ENCODE measurements at regions not wholly inside any gene's neighbourhood (a gene's known extent, or its start where the extent isn't known, plus 50 kb on each side); places are given as distances from the start of the nearest gene placed in this dataset.

GRCh38 chr6:87920245-87920644 is 127.4 kb upstream of the SPACA1 start:
- no peaks in the 10 kb centered on the region for H3K36me3 ChIP-seq (ENCODE audit: insufficient read depth, low read length)
- no peaks in the 10 kb centered on the region for H3K79me2 ChIP-seq (replicated peaks; ENCODE audit: insufficient read depth, low read length)
- no peak overlapping the region for H3K4me3 ChIP-seq (ENCODE audit: low read length)
- H4K20me1 ChIP-seq (ENCODE audit: insufficient read depth): no peaks in the 10 kb centered on the region
- H2AFZ ChIP-seq (ENCODE audit: low read depth, low read length): no peak overlapping the region
- H3K9ac ChIP-seq (ENCODE audit: low read length): no peak overlapping the region
- H3K9me2 ChIP-seq (ENCODE audit: insufficient read depth, low read length): no peaks in the 10 kb centered on the region
- no peak overlapping the region for H3K27ac ChIP-seq (ENCODE audit: low read length)
- TF ChIP-seq CTCF (IDR thresholded peaks at IDR 0.05; ENCODE audit: poor library complexity, severe bottlenecking) (no peak), TAF1 (IDR thresholded peaks at IDR 0.05; ENCODE audit: low read depth) (no peak), EZH2 (IDR thresholded peaks at IDR 0.05; ENCODE audit: borderline replicate concordance, insufficient read depth, low read length, poor library complexity, severe bottlenecking) (no peak), POLR2AphosphoS5 (IDR thresholded peaks at IDR 0.05) (no peak), EP300 (conservative IDR thresholded peaks at IDR 0.05; ENCODE audit: poor library complexity, severe bottlenecking) (no peak), RAD21 (conservative IDR thresholded peaks at IDR 0.05) (no peak), SMC3 (conservative IDR thresholded peaks at IDR 0.05; ENCODE audit: poor library complexity) (no peak), MXI1 (conservative IDR thresholded peaks at IDR 0.05; ENCODE audit: poor library complexity, severe bottlenecking) (no peak)
- TF ChIP-seq, protein P1, sequence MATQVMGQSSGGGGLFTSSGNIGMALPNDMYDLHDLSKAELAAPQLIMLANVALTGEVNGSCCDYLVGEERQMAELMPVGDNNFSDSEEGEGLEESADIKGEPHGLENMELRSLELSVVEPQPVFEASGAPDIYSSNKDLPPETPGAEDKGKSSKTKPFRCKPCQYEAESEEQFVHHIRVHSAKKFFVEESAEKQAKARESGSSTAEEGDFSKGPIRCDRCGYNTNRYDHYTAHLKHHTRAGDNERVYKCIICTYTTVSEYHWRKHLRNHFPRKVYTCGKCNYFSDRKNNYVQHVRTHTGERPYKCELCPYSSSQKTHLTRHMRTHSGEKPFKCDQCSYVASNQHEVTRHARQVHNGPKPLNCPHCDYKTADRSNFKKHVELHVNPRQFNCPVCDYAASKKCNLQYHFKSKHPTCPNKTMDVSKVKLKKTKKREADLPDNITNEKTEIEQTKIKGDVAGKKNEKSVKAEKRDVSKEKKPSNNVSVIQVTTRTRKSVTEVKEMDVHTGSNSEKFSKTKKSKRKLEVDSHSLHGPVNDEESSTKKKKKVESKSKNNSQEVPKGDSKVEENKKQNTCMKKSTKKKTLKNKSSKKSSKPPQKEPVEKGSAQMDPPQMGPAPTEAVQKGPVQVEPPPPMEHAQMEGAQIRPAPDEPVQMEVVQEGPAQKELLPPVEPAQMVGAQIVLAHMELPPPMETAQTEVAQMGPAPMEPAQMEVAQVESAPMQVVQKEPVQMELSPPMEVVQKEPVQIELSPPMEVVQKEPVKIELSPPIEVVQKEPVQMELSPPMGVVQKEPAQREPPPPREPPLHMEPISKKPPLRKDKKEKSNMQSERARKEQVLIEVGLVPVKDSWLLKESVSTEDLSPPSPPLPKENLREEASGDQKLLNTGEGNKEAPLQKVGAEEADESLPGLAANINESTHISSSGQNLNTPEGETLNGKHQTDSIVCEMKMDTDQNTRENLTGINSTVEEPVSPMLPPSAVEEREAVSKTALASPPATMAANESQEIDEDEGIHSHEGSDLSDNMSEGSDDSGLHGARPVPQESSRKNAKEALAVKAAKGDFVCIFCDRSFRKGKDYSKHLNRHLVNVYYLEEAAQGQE (IDR thresholded peaks at IDR 0.05; ENCODE audit: borderline replicate concordance): no peak
- H3F3A ChIP-seq (ENCODE audit: insufficient read depth, low read length, poor library complexity, severe bottlenecking): no peaks in the 10 kb centered on the region
- H3K9me3 ChIP-seq (ENCODE audit: low read length): no peaks in the 10 kb centered on the region
- H3K27me3 ChIP-seq (ENCODE audit: insufficient read depth, low read depth, low read length): no peaks in the 10 kb centered on the region
- H3K4me2 ChIP-seq (ENCODE audit: low read length): no peak overlapping the region

DNA sequence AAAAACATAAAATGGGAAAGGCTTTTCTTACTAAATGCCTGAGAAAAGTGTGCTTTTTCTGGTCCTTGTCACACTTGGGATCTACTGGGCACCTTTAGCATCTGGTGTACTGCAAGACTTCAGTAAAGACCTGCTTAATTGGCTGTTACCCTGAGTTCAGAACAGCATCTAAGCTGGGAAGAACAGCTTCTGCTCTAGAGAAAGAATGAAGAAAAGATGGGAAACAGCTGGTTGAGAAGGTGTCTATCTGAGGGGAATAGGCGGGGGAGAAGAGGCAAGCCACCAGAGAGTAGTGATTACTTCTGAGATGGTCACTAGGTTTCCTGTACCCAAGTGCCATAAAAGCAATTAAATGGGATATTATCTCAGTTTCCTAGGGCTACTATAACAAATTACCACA is 128.2 kb upstream of the SPACA1 start:
- Histone ChIP-seq H2AFZ (ENCODE audit: low read depth, low read length) (no peak overlapping the region), H3K4me3 (ENCODE audit: low read length) (no peak overlapping the region), H3K27ac (ENCODE audit: low read length) (no peak overlapping the region), H4K20me1 (ENCODE audit: insufficient read depth) (no peaks in the 10 kb centered on the region), H3K79me2 (replicated peaks; ENCODE audit: insufficient read depth, low read length) (no peaks in the 10 kb centered on the region), H3K4me2 (ENCODE audit: low read length) (no peak overlapping the region), H3K36me3 (ENCODE audit: insufficient read depth, low read length) (no peaks in the 10 kb centered on the region), H3K9me3 (ENCODE audit: low read length) (no peaks in the 10 kb centered on the region), H3K9me2 (ENCODE audit: insufficient read depth, low read length) (no peaks in the 10 kb centered on the region), H3K27me3 (ENCODE audit: insufficient read depth, low read depth, low read length) (no peaks in the 10 kb centered on the region), H3K9ac (ENCODE audit: low read length) (no peak overlapping the region), H3F3A (ENCODE audit: insufficient read depth, low read length, poor library complexity, severe bottlenecking) (no peaks in the 10 kb centered on the region)
- TF ChIP-seq EP300 (conservative IDR thresholded peaks at IDR 0.05; ENCODE audit: poor library complexity, severe bottlenecking) (no peak), MXI1 (conservative IDR thresholded peaks at IDR 0.05; ENCODE audit: poor library complexity, severe bottlenecking) (no peak), SMC3 (conservative IDR thresholded peaks at IDR 0.05; ENCODE audit: poor library complexity) (no peak), CTCF (IDR thresholded peaks at IDR 0.05; ENCODE audit: poor library complexity, severe bottlenecking) (no peak), POLR2AphosphoS5 (IDR thresholded peaks at IDR 0.05) (no peak), RAD21 (conservative IDR thresholded peaks at IDR 0.05) (no peak), TAF1 (IDR thresholded peaks at IDR 0.05; ENCODE audit: low read depth) (no peak), EZH2 (IDR thresholded peaks at IDR 0.05; ENCODE audit: borderline replicate concordance, insufficient read depth, low read length, poor library complexity, severe bottlenecking) (no peak)
- TF ChIP-seq, protein P1 (IDR thresholded peaks at IDR 0.05; ENCODE audit: borderline replicate concordance): no peak

Measured in neural cell (in vitro differentiated cells).